Suprapubic skin (tissue), 3 donors: ENCODE measurements at regions not wholly inside any gene's neighbourhood (a gene's known extent, or its start where the extent isn't known, plus 50 kb on each side); places are given as distances from the start of the nearest gene placed in this dataset.

Source experiments
- CTCF ChIP-seq, 2 donors: fragments of 200-600 bp in 1 of 2; fragments of 450-650 bp in 1 of 2; sonication (generic) in 1 of 2; IDR thresholded peaks; one replicate each; pipeline ENCODE4 v1.5.1; 2016 to 2019; ENCODE audit warnings: antibody characterized with exemption in 2 of 2, mild to moderate bottlenecking in 1 of 2, moderate library complexity in 1 of 2
- EP300 ChIP-seq: sonication (generic); formaldehyde crosslinking; IDR thresholded peaks from one replicate; pipeline ENCODE4 v1.6.1; 2017; ENCODE audit warnings: antibody characterized with exemption
- POLR2A ChIP-seq, 2 donors: fragments of 450-650 bp; IDR thresholded peaks; one replicate each; pipeline ENCODE4 v1.6.1; 2017; ENCODE audit warnings: antibody characterized with exemption in 2 of 2, mild to moderate bottlenecking in 2 of 2, moderate library complexity in 2 of 2

DNA sequence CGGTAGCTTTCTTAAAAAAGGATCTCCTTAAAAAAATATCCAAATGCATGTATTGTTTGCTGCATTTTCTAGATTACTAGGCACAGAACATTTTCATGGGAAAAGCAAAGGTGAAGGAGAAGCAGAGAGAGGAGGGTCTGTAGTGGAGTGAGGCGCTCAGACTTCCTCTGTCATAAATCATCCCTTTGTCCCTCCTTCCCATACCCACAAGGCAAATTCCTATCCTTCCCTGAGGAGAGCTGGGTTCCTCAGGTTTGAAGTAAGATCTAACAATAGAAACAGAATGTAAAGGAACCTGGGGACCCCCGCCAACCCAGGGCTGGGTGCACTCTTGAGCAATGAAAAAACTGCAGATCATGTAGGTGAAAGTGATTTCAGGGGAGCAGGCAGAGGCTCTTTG is 149.2 kb upstream of the ANKH start:
- TF ChIP-seq CTCF (IDR thresholded peaks at IDR 0.05) (no peak), POLR2A (IDR thresholded peaks at IDR 0.05) (no peak), EP300 (no peak)
